Stimulated activated CD4-positive, alpha-beta T cell treated with anti-CD3 and anti-CD28 coated beads, Interleukin-4, amount 100 ng/mL, for 24 hours (primary cell): ENCODE measurements at regions not wholly inside any gene's neighbourhood (a gene's known extent, or its start where the extent isn't known, plus 50 kb on each side); places are given as distances from the start of the nearest gene placed in this dataset.
"Not testable (repeated sequence)": the region's sequence is repeated elsewhere in the genome, so short reads cannot be mapped to it uniquely, and the experiment has no call there.

ENCODE experiments used
- DNase-seq: peaks from one replicate; pipeline ENCODE4 v3.0.0-alpha.2; 2020

DNA sequence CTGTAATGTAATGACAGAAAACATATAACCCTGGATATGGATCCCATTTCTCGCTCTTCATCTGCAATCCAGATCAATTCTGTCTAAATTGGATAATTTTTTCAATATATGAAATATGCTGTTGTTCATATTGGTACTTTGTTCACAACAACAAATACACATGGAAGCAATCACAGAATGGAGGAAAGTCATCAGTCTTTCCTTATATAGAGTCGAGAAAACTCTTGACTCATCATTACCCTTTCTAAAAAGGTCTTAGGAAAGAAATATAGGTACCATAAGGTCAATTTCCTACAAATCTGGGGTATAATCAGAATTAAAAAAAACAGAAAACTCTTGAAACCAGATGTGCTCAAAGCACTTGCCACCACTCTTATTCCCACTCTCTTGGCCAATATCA is 677.6 kb upstream of the ID4 start:
- DNase-seq = no peak

DNA sequence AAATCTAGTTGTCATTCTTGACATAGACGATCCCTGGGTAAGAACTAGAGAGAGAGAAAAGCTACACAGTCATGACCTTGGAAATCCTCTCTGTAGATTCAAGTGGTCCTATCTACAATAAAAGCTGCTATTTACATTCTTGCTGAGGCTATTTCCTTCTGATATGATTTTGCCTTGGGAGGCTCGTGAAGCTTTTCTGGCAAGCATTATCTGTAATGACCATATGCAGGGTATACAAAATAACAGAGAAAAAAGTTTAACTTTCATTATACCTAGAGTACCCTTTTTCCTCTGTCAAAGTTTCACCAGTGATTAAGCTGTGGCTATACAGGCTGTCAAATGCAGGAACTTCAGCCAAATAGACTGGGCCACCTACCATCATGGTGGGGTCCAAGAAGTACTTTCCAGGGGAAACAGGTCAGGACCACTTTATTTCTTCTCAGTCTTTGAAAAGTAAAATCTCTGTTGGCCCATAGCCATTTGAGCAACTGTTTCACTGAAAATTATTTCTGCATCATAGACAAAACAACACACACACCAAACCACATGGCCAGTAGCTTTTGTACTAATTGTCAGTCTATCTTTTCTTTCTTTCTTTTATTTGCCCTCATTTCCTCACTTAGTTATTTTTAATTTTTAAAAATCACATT is 677.0 kb upstream of the ID4 start:
- DNase-seq = no peak

DNA sequence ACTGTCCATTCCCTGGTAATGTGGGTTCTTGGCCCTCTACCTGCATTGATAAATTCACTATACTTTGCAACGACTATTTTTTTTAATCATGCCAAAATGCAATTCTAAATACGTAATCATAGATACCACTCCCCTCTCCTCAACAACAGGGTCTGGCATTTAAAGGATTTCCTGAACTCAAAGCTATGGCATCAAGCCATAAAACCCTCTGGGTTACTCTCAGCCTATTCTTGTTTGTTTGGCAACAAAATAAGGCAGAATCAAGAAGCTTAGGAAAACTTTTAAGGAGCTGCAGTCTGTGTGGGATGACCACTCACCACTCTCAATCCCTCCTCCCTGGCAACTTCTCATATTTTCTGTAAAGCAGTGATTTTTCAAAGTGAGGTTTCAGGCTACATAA is 669.9 kb upstream of the ID4 start:
- no peak for DNase-seq

DNA sequence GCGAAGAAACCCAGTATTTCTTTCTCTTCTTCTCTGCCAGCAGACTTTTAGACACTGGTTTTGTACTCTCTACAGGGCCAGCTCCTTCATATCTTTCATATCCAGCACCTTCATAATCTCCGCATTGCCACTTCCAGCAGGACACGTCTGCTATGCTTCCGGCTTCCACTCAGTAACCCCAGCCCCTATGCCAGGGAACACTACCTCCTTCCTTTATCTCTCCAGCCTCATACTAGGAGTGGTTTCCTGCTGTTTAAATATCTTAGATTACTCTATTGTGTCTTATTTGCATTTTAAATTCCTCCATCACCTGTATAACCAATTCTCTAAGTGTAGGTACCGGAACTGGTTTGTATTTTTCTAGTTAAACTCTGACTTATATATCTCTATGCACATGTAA is 667.8 kb upstream of the ID4 start:
- no peak for DNase-seq

DNA sequence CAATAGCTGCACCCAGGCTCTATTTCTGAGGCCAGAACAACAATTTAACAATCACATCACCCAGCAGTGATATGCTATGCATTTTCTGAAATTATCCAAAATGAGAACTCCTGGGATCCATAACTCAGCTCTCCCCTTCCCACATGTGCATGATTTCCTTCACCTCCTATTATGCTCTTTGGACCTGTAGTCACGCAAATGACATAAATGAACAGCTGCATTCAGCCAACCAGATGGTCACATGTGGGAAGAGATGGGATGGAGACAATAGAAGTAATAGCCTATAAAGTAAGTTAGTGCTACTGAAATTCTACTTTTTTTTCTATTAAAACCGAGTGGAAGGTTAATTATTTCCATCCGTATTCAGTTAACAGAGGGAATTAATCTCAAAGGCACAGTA is 662.1 kb upstream of the ID4 start:
- DNase-seq = no peak

DNA sequence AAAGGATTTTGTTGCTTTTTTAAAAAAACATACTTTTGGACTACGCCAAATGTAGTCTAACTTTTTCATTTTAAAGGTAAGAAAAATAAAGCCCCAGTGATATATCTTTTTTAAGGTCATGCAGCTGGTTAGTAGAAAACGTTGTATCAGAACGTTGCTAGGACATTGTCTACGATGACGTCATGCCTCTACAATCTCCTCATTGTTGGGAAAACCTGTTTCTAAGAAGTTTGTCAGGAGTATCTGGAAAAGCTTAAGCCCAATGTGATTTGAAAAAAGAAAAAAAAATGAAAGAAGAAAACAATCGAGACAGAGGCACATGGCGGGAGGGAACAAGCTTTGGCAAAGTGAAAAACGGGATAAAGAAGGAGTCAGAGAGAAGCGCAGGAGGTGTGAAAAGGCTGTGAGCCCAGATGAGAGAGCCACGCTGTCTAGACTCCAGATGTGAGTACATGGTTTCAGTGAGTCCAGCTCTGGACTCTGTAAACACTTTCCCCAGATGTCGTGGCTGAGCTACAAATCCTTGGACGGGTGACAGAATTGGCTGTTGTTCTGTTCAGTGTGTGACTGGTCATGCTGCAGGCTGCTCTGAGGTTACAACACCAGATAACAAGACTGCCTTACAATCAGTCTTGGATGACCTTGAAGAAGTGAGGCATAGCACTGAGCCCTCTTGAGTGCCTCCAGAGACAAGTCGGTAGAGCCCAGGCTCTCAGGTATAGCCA is 656.7 kb upstream of the ID4 start:
- DNase-seq = no peak

DNA sequence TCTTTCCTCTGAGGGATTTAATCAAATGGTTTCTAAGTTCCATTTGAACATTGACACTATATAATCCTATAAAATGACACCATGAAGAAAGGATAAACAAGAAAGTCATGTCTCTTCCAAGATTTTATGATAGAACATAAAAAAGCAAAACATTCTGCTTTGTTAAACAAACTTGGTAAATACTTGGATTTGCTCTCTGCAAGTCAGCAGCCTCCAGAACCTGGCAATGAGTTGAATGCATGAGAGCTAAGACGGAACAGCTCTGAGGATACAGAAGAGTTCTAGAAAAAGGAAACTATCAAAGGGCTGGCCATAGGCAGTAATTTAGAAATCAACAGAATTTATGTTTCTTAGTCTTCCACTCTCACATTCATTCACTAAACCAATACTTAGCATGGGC is 656.0 kb upstream of the ID4 start:
- no peak for DNase-seq

DNA sequence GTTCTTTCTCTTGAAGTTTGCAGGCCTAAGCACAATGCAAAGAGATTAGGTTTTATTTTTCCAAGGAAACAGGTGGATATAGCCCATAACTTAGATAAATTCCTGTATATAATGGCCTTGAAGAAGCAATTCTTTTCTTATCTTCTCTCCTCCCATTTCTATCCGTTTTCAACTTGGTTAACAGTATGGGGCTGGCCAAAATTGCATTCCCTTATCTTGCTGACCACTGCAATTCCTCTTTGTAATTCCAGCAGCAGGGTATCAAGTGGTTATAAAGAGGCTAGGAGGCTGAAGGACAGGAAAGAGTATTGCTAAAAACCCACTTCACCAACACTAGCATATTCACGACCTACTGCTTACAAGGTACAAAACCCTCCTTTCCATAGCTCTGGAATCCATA is 643.5 kb upstream of the ID4 start:
- DNase-seq = no peak

DNA sequence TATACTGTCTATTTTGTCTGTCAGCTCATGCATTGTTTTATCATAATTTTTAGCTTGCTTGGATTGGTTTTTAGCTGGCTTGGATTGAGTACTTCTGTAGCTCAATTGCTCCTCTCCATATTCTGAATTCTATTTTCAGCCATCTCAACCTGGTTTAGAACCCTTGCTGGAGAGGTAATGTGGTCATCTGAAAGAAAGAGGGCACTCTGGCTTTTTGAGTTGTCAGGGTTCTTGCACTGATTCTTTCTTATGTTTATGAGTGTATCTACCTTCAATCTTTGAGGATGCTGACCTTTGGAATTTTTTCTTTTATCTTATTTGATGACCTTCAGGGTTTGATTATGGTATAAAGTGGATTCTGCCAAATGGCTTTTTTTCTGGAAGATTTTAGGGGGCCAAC is 632.7 kb upstream of the ID4 start:
- no peak for DNase-seq

DNA sequence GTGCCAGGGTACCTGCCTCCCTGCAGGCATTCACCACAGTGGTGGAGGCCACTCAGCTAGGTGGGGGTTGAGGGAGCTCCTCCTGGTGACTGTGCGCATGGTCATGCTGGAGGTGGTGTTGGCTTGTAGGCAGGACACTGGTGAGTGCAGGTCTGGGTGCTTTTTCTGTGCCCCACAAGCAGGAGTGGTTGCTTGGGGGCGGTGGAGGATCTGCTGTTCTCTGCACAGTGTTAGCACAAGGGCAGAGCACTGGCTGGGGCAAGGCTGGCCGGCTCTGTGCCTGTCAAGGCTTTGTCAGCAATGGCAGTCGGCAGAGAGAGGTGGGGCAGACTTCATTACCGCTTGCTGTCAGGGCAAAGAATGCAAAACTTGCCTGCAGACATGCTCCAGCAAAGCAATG is 632.1 kb upstream of the ID4 start:
- DNase-seq = no peak

DNA sequence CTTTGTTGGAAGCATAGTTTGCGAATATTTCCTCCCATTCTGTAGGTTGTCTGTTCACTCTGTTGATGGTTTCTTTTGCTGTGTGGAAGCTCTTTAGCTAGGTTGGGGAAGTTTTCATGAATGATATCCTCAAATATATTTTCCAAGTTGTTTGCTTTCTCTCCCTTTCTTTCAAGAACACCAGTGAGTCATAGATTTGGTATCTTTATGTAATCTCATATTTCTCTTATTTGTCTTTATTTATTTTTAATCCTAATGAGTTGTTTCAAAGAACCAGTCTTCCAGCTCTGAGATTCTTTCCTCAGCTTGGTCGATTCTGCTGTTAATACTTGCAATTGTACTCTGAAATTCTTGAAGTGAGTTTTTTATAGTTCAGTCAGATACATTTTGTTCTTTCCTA is 628.0 kb upstream of the ID4 start:
- DNase-seq = no peak

DNA sequence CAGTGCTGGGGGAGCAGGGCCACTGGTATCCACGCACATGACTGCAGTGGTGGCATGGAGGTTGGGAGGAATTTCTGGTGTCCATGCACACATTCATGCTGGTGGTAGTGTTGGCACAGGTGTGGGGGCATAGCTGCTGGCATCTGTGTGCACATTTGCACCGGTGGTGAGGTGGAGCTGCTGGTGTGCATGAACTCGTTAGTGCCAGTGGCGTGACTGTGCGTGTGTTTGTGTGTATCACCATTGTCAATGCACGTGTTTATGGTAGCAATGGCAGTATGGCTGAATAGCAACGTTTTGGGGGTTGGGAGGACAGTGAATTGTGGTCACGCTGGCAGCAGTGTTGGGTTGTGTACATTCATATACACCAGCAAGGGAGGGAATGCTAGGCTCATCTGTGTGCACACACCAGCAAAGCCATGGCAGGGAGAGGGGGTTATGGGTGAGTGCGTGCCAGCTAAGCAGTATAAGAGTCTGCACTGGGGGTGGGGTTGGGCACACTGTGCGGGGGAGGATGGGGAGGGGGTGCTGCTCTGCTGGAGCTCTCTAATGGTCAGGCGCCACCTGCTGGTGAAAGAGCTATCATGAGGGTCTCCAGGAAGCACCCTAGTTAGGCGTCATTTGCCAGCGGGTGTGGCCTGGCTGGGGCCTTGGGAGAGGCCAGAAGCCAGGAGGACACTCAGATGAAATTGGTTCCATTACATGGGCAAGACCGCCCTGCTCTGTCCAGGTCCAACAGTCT is 626.1 kb upstream of the ID4 start:
- DNase-seq = no peak

DNA sequence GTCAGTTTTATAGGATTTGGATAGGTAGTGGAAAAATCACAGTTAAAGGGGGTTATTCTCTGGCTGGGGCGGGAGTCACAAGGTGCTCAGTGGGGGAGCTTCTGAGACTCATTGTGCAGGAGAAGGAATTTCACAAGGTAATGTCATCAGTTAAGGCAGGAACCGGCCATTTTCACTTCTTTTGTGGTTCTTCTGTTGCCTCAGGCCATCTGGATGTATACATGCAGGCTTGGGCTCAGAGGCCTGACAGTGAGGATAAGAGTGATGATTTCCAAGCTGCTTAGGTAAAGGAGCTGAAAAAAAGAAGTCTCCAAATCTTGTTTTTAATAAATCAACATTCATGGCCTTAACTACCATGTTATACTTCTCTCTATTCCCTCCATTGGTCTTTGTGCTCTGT is 622.9 kb upstream of the ID4 start:
- no peak for DNase-seq

DNA sequence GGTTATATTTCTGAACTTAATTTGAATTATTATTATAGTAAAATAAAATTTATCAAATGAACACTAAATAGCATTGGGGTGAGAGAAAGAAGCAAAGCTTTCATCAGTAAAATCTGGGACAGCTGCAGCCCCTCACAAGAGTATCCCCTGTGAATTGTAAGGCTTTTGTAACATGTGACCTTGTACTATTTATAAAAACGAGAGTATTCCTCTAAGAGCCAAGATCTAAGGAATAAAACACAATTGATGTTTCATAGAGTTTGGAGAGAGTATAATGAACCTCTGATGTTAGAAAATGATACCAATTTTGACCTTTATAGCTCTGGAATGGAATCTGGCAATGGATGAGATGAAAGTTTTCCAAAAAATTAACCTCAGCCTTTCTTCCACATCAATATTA is 617.2 kb upstream of the ID4 start:
- DNase-seq = no peak

DNA sequence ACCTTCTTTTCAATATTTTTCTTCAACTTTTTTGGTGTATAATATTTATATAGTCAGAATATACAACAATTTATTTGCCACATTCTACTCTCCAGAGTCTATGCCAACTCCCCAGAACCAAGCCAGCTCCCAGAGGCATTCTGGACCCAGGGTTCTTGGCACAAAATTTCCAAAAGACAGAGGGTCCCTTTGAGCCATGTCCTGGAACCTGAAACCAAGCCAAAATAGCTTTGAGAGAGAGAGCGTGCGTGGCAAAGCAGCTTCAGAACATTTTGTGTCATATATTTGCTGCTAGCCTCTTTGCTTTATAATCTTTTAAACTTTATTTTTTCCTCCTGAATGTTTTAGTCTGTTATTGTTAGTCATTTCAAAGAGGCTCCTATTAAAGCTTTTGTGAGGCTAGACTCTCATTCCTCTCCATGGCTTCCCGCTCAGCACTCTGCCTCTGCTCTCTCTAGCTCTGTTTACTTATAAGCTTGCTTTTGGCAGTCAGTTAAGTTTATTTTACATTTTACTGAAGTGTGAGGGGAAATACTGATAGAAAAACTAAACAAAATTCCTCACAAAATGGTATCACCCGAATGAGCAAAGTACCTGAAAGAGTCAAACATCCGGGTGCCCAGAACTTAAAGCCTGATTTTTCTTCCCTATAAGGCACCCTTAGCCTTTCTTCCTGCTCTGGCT is 605.1 kb upstream of the ID4 start:
- DNase-seq = no peak

DNA sequence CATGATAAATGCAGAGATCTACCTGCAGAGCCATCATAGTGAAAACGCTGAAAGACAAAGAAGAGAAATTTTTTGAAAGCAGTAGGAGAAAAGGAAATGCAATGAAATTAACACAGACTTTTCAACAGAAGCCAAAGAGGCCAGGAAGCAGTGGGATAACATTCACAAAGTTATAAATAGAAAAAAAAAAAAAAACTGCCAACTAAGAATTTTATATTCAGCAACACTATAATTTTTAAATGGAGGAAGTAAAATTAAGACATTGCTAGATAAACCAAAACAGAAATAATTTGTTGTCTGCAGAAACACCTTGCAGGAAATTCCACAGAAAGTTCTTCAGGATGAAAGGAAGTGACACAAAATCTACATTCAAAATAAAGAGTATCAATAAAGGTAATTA is 591.5 kb upstream of the ID4 start:
- DNase-seq = no peak

DNA sequence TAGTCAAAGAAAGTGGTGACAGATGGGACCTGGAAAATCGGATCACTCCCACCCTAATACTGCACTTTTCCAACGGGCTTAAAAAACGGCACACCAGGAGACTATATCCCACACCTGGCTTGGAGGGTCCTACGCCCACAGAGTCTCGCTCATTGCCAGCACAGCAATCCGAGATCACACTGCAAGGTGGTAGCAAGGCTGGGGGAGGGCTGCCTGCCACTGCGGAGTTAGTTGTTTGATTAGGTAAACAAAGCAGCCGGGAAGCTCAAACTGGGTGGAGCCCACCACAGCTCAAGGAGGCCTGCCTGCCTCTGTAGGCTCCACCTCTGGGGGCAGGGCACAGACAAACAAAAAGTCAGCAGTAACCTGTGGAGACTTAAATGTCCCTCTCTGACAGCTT is 590.0 kb upstream of the ID4 start:
- not testable (repeated sequence) for DNase-seq

DNA sequence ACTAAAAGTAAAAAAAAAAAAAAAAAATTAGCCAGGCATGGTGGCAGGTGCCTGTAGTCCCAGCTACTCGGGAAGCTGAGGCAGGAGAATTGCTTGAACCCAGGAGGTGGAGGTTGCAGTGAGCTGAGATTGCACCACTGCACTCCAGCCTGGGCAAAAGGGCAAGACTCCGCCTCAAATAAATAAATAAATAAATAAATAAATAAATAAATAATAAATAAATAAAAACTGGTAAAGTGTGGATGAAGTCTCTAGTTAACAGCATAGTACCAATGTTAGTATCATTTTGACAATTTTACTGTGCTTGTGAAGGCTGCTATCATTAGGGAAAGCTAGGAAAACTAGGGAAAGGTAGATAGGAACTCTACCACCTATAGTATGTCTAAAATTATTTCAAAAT is 581.0 kb upstream of the ID4 start:
- DNase-seq = not testable (repeated sequence)

DNA sequence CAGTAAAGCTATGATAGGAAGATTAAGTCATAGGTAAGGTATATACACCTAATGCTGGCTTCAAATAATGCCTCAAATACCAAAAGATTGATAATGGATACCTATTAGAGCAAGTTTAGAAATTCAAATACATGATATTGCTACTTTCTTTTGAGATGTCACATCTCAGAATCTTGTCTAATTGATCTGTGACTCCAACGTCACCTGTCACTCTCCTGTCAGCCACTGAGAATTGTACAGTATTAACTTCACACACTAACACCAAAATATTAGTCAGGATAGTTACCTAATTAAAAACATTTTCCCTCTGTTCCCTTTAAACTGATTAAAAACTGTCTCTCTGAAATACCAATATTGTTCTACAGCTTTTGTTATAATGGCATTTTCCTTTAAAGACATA is 575.5 kb upstream of the ID4 start:
- no peak for DNase-seq

DNA sequence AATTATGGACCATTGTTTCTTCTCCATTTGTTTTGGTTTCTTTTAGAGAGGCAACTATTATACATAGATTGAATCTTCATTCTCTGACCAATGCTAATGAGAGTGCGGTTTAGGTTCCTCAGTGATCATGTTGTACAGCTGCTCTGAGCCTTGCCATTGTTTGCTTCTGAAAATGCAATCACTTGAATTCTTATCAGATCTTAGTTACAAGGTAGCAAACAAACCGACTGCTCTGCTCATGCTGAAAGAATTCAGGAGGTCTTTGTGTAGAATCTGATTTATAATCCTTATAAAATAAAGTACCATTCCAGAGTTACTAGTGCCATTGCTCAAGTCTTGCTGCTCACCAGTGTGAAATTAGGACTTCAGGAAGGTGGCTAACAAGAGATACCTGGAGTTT is 569.1 kb upstream of the ID4 start:
- no peak for DNase-seq

DNA sequence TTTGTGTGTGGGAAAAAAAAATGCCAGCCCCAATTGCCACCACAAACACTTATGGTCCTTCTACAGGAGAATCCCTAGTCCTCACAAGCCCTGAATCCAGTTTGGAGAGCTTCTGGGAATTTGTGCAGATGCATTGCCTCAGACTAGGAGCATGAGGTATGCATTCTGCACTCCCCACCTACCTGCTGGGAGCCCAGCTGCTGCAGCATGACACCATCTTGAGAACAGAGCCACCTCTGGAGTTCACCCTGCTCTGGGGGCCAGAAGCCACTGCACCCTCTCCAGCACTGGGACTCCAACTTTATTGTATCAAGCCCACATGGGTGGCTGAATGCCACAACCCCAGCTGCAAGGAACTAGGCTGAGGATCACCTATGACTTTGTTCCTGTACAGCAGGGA is 568.5 kb upstream of the ID4 start:
- DNase-seq = no peak

DNA sequence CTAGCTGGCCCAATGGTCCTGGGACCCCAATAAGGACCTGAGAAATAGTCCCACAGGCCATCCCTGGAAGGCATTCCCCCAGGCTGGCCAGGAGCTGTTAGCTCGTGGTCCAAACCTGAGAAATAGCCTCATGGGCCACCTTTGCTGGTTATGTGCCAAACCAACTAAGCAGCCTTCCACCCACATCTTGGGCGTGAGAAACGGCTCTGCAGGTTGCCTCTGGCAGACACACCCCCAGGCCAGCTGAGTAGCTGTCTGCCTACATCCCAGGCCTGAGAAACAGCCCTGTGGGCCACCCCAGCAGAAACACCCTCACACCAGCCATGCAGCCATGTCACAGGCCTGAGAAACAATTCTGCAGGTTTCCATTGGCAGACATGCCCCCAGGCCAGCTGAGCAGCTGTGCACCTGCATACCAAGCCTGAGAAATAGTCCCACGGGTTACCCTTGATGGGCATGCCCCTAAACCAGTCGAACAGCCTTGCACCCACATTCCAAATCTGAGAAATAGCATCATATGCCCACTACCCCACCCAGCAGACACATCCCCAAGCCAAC is 567.8 kb upstream of the ID4 start:
- no peak for DNase-seq

DNA sequence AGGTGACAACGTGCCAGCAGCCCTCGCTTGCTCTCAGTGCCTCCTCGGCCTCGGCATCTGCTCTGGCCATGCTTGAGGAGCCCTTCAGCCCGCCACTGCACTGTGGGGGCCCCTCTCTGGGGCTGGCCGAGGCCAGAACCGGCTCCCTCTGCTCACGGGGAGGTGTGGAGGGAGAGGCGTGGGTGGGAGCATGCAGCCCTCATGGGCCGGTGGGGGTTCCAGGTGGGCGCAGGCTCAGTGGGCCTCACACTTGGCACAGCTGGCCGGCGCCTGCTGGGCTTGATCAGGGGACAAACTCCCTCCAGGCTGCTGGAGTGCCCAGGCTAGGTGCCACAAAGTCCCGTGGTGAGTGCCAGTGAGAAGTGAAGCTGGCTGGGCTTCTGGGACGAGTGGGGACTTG is 566.6 kb upstream of the ID4 start:
- DNase-seq = no peak

DNA sequence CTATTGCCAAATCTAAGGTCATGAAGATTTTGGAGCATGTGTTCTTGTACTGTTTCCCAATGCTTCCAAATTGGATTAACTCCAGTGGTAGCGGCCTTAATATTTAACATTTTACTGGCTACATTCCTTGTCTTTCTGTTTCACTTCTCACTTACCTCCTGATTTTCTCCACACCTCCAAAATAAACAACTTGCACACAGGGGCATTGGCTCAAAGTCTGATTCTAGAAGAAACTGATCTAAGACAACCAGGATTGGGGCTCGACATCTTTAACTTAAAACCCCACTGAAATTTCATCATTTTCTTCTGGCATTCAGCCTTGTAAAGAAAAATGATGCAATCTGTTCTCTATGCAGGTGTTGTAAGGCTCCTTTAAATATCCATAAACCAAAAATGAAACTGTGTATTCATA is 557.9 kb upstream of the ID4 start:
- DNase-seq = no peak
